GM23338 (cell line): ENCODE measurements at regions not wholly inside any gene's neighbourhood (a gene's known extent, or its start where the extent isn't known, plus 50 kb on each side); places are given as distances from the start of the nearest gene placed in this dataset.

Source experiments
- ATAC-seq: fragments of 200-7000 bp; cut with Tn5 transposase; 3 replicates; pipeline ENCODE4 v1.9.1; 2020
- DNase-seq: peaks from one replicate; pipeline ENCODE4 v3.0.0-alpha.2; 2015; ENCODE audit warnings: low spot score
- H2AFZ ChIP-seq: fragments of 200-600 bp; sonication (generic); 2 replicates; pipeline ENCODE4 v1.8.0; 2016; ENCODE audit warnings: antibody characterized with exemption, mild to moderate bottlenecking, moderate library complexity
- H3F3A ChIP-seq: fragments of 200-600 bp; sonication (generic); replicated peaks from 2 replicates; pipeline ENCODE4 v1.8.0; 2017; ENCODE audit warnings: antibody characterized with exemption, mixed run types, low read depth
- H3K27ac ChIP-seq: fragments of 200-600 bp; sonication (generic); 2 replicates; pipeline ENCODE4 v1.6.1; 2016; ENCODE audit warnings: low read depth
- H3K27me3 ChIP-seq: fragments of 200-600 bp; sonication (generic); 2 replicates; pipeline ENCODE4 v1.8.0; 2016; ENCODE audit warnings: mild to moderate bottlenecking, mixed run types, moderate library complexity; ENCODE audit not compliant: insufficient read depth
- H3K36me3 ChIP-seq: fragments of 200-600 bp; sonication (generic); 2 replicates; pipeline ENCODE4 v1.8.0; 2016; ENCODE audit warnings: mild to moderate bottlenecking; ENCODE audit not compliant: insufficient read depth
- H3K4me1 ChIP-seq: fragments of 200-600 bp; sonication (generic); 2 replicates; pipeline ENCODE4 v1.8.0; 2016; ENCODE audit warnings: mild to moderate bottlenecking, moderate library complexity; ENCODE audit not compliant: insufficient read depth
- H3K4me2 ChIP-seq: fragments of 200-600 bp; sonication (generic); 2 replicates; pipeline ENCODE4 v1.7.1; 2017; ENCODE audit warnings: mixed run types
- H3K4me3 ChIP-seq: fragments of 200-600 bp; sonication (generic); 2 replicates; pipeline ENCODE4 v1.6.1; 2016; ENCODE audit warnings: mixed run types
- H3K79me2 ChIP-seq: fragments of 200-600 bp; sonication (generic); replicated peaks from 2 replicates; pipeline ENCODE4 v1.8.0; 2017; ENCODE audit warnings: mild to moderate bottlenecking; ENCODE audit not compliant: insufficient read depth
- H3K9me2 ChIP-seq: fragments of 200-600 bp; sonication (generic); 2 replicates; pipeline ENCODE4 v1.8.0; 2017; ENCODE audit not compliant: insufficient read depth
- H4K20me1 ChIP-seq: fragments of 200-600 bp; sonication (generic); replicated peaks from 2 replicates; pipeline ENCODE4 v1.8.0; 2017; ENCODE audit warnings: mild to moderate bottlenecking; ENCODE audit not compliant: insufficient read depth
- H3K27ac Mint-ChIP-seq: 2 replicates; pipeline ENCODE4 v1.8.0; 2020; ENCODE audit warnings: inconsistent platforms, mild to moderate bottlenecking, moderate library complexity, mixed read lengths
- H3K27me3 Mint-ChIP-seq: 3 replicates; pipeline ENCODE4 v1.8.0; 2022; ENCODE audit warnings: low read depth, mild to moderate bottlenecking, moderate library complexity, mixed read lengths, inconsistent platforms; ENCODE audit not compliant: insufficient read depth, poor library complexity
- H3K36me3 Mint-ChIP-seq: 3 replicates; pipeline ENCODE4 v1.8.0; 2021; ENCODE audit warnings: low read depth, mild to moderate bottlenecking, inconsistent platforms, moderate library complexity, mixed read lengths
- H3K4me1 Mint-ChIP-seq: 3 replicates; pipeline ENCODE4 v1.8.0; 2020; ENCODE audit warnings: mild to moderate bottlenecking, inconsistent platforms, mixed read lengths
- H3K4me3 Mint-ChIP-seq: 3 replicates; pipeline ENCODE4 v1.8.0; 2021; ENCODE audit warnings: moderate library complexity, mild to moderate bottlenecking, inconsistent platforms, mixed read lengths
- H3K9me3 Mint-ChIP-seq: 3 replicates; pipeline ENCODE4 v1.8.0; 2020; ENCODE audit warnings: moderate library complexity, mild to moderate bottlenecking, inconsistent platforms, mixed read lengths
- CREB1 ChIP-seq: fragments of 250-450 bp; sonication (Bioruptor Pico); IDR thresholded peaks from 2 replicates; pipeline ENCODE4 v1.5.0; 2020; ENCODE audit warnings: low read depth, mild to moderate bottlenecking, moderate library complexity
- CTCF ChIP-seq, 2 experiments: fragments of 200-600 bp in 1 of 2; sonication (generic) in 1 of 2; conservative IDR thresholded peaks; 2 replicates each; pipeline versions ENCODE4 v1.5.1 to v1.6.1; 2016 to 2017; ENCODE audit warnings: antibody characterized with exemption in 2 of 2, low read depth in 2 of 2, mild to moderate bottlenecking in 2 of 2, moderate library complexity in 1 of 2
- EZH2 ChIP-seq: fragments of 200-600 bp; sonication (generic); IDR thresholded peaks from one replicate; pipeline ENCODE4 v1.8.0; 2017; ENCODE audit warnings: antibody characterized with exemption, mild to moderate bottlenecking, low read depth; ENCODE audit not compliant: unreplicated experiment
- EZH2phosphoT487 ChIP-seq: fragments of 200-600 bp; sonication (generic); IDR thresholded peaks from one replicate; pipeline ENCODE4 v1.8.1; 2018; ENCODE audit warnings: antibody characterized with exemption; ENCODE audit not compliant: unreplicated experiment
- JUNB ChIP-seq: IDR thresholded peaks from one replicate; pipeline ENCODE4 v1.6.1; 2016; ENCODE audit warnings: antibody characterized with exemption; ENCODE audit not compliant: unreplicated experiment
- POLR2AphosphoS5 ChIP-seq: IDR thresholded peaks from 2 replicates; pipeline ENCODE4 v1.6.1; 2016; ENCODE audit warnings: antibody characterized with exemption, low read depth
- REST ChIP-seq: IDR thresholded peaks from one replicate; pipeline ENCODE4 v1.6.1; 2018; ENCODE audit warnings: antibody characterized with exemption; ENCODE audit not compliant: unreplicated experiment
- STAT1 ChIP-seq: IDR thresholded peaks from one replicate; pipeline ENCODE4 v1.6.1; 2016; ENCODE audit warnings: antibody characterized with exemption; ENCODE audit not compliant: unreplicated experiment
- ZNF114 ChIP-seq: fragments of 250-450 bp; sonication (Bioruptor Pico); IDR thresholded peaks from 2 replicates; pipeline ENCODE4 v1.5.0; 2020; ENCODE audit warnings: mild to moderate bottlenecking, moderate library complexity
- ZNF331 ChIP-seq: fragments of 250-450 bp; sonication (Bioruptor Pico); IDR thresholded peaks from 2 replicates; pipeline ENCODE4 v1.5.0; 2020; ENCODE audit warnings: low read depth, mild to moderate bottlenecking, moderate library complexity
- ZNF462 ChIP-seq: fragments of 250-450 bp; sonication (Bioruptor Pico); IDR thresholded peaks from 2 replicates; pipeline ENCODE4 v1.5.0; 2020; ENCODE audit warnings: mild to moderate bottlenecking, moderate library complexity

GRCh38 chr5:52190737-52191136 lies 597.0 kb upstream of the ITGA1 start:
- H3K27ac ChIP-seq: no peak overlapping the region
- no peaks in the 10 kb centered on the region for H3F3A ChIP-seq
- no peaks in the 10 kb centered on the region; the same call in 1 of the 2 replicates for H4K20me1 ChIP-seq
- no peak overlapping the region for H3K4me2 ChIP-seq
- H3K27ac Mint-ChIP-seq: no peak overlapping the region
- H3K36me3 ChIP-seq: no peaks in the 10 kb centered on the region
- 0 out of 3 replicates have a peak, but pooled peaks cover 2% of the 10 kb centered on the region for H3K36me3 Mint-ChIP-seq
- H3K4me3 ChIP-seq: no peak overlapping the region
- no peaks in the 10 kb centered on the region for H3K27me3 ChIP-seq
- H3K4me1 ChIP-seq: no peaks in the 10 kb centered on the region
- no peaks in the 10 kb centered on the region for H3K27me3 Mint-ChIP-seq
- no peak for TF ChIP-seq EZH2phosphoT487
- no peak for TF ChIP-seq POLR2AphosphoS5
- TF ChIP-seq CREB1 (CRISPR knock-in tag): no peak
- TF ChIP-seq EZH2: no peak
- peaks cover 9% of the 10 kb centered on the region for H3K9me3 Mint-ChIP-seq
- no peak overlapping the region for H3K4me3 Mint-ChIP-seq
- no peaks in the 10 kb centered on the region for H3K4me1 Mint-ChIP-seq
- 0 out of 2 replicates have a peak, but pooled peaks cover 3% of the 10 kb centered on the region for H3K9me2 ChIP-seq
- H2AFZ ChIP-seq: no peak overlapping the region
- DNase-seq: no peak
- no peak for ATAC-seq
- H3K79me2 ChIP-seq: no peaks in the 10 kb centered on the region

- Histone ChIP-seq H3K4me2 (no peak overlapping the region), H3K4me3 (no peak overlapping the region), H3K4me1 (no peaks in the 10 kb centered on the region), H2AFZ (no peak overlapping the region), H3K36me3 (no peaks in the 10 kb centered on the region), H3K27me3 (no peaks in the 10 kb centered on the region), H4K20me1 (no peaks in the 10 kb centered on the region; the same call in 1 of the 2 replicates), H3F3A (no peaks in the 10 kb centered on the region), H3K79me2 (no peaks in the 10 kb centered on the region), H3K27ac (no peak overlapping the region), H3K9me2 (no peaks in the 10 kb centered on the region)
- DNase-seq: no peak
- no peak overlapping the region for H3K27ac Mint-ChIP-seq
- peaks cover 3% of the 10 kb centered on the region; the same call in 2 of the 3 replicates for H3K4me1 Mint-ChIP-seq
- no peaks in the 10 kb centered on the region for H3K27me3 Mint-ChIP-seq
- no peak for ATAC-seq
- H3K9me3 Mint-ChIP-seq: no peaks in the 10 kb centered on the region
- no peak overlapping the region for H3K4me3 Mint-ChIP-seq
- no peaks in the 10 kb centered on the region for H3K36me3 Mint-ChIP-seq
- no peak for TF ChIP-seq ZNF331
- no peak for TF ChIP-seq STAT1
- no peak for TF ChIP-seq POLR2AphosphoS5
- TF ChIP-seq CTCF (conservative IDR thresholded peaks at IDR 0.05; ENCODE audit: low read depth in 2 of 2): no peak
- TF ChIP-seq EZH2phosphoT487: no peak
- no peak for TF ChIP-seq ZNF462 (CRISPR knock-in tag)
- TF ChIP-seq REST: no peak
- TF ChIP-seq JUNB: no peak
- TF ChIP-seq EZH2: no peak
- no peak for TF ChIP-seq CREB1 (CRISPR knock-in tag)
- no peak for TF ChIP-seq ZNF114 (CRISPR knock-in tag)
Observed at GRCh38 chr5:52199833-52200232, 587.9 kb upstream of the ITGA1 start.
